ENCODE measurements at regions not wholly inside any gene's neighbourhood (a gene's known extent, or its start where the extent isn't known, plus 50 kb on each side); places are given as distances from the start of the nearest gene placed in this dataset.

GRCh38 chr5:124402144-124402581 lies 344.3 kb downstream of the ZNF608 start:
- no peak for DNase-seq
- Histone ChIP-seq H3K4me2 (no peak overlapping the region), H3K4me3 (ENCODE audit: low read depth in 2 of 2, low read length in 1 of 2) (no peak overlapping the region), H3K27me3 (ENCODE audit: insufficient read depth) (no peaks in the 10 kb centered on the region), H4K20me1 (ENCODE audit: insufficient read depth) (no peaks in the 10 kb centered on the region), H3K36me3 (replicated peaks in 1 of 2; ENCODE audit: control insufficient read depth in 1 of 2, insufficient read depth in 2 of 2, low read length in 1 of 2) (no peaks in the 10 kb centered on the region), H3K4me1 (ENCODE audit: control insufficient read depth in 1 of 2, insufficient read depth in 2 of 2, low read depth in 1 of 2, low read length in 1 of 2) (peaks cover 0 to 18% of the 10 kb centered on the region in 2 experiments; a peak in 2 of 4 replicates), H3K9ac (no peak overlapping the region), H2AFZ (ENCODE audit: low read depth) (no peak overlapping the region), H3K27ac (ENCODE audit: low read depth in 2 of 2, low read length in 1 of 2) (no peak overlapping the region), H3K9me2 (no peaks in the 10 kb centered on the region), H3K79me2 (ENCODE audit: insufficient read depth) (no peaks in the 10 kb centered on the region), H3F3A (replicated peaks; ENCODE audit: insufficient read depth) (no peaks in the 10 kb centered on the region), H3K9me3 (no peaks in the 10 kb centered on the region)
- POLR2A ChIA-PET: no interaction called here
- TF ChIP-seq GATA2 (CRISPR knock-in tag; IDR thresholded peaks at IDR 0.05) (no peak), FOXJ3 (CRISPR knock-in tag; IDR thresholded peaks at IDR 0.05) (no peak), NFIC (IDR thresholded peaks at IDR 0.05; ENCODE audit: borderline replicate concordance) (no peak), FOXM1 (IDR thresholded peaks at IDR 0.05; ENCODE audit: low read depth) (no peak), RCOR1 (IDR thresholded peaks at IDR 0.05; ENCODE audit: low read length) (no peak), EP300 (IDR thresholded peaks at IDR 0.05; ENCODE audit: borderline replicate concordance in 1 of 2, low read depth in 1 of 2, low read length in 1 of 2) (no peak), MAX (IDR thresholded peaks at IDR 0.05; ENCODE audit: low read depth) (no peak), RXRA (IDR thresholded peaks at IDR 0.05; ENCODE audit: borderline replicate concordance, low read depth) (no peak), NRF1 (IDR thresholded peaks at IDR 0.05; ENCODE audit: low read depth, low read length) (no peak), SMC3 (IDR thresholded peaks at IDR 0.05; ENCODE audit: low read depth, low read length) (no peak), REST (IDR thresholded peaks at IDR 0.05; ENCODE audit: low read depth, low read length) (no peak), JUND (IDR thresholded peaks at IDR 0.05) (no peak), MXI1 (IDR thresholded peaks at IDR 0.05; ENCODE audit: low read depth, low read length) (no peak), CTCF (IDR thresholded peaks at IDR 0.05) (no peak), TAF1 (IDR thresholded peaks at IDR 0.05; ENCODE audit: borderline replicate concordance, low read depth, low read length) (no peak), PBX3 (IDR thresholded peaks at IDR 0.05) (no peak), RAD21 (IDR thresholded peaks at IDR 0.05; ENCODE audit: low read length) (no peak), EZH2phosphoT487 (IDR thresholded peaks at IDR 0.05; ENCODE audit: borderline replicate concordance, low read depth) (no peak)
- CTCF ChIA-PET: no interaction called here
- WGBS (ENCODE audit: low lambda C conversion rate): 54% methylated on average over 3 of the region's 3 CpGs

All from SK-N-SH (cell line).